ENCODE measurements at regions not wholly inside any gene's neighbourhood (a gene's known extent, or its start where the extent isn't known, plus 50 kb on each side); places are given as distances from the start of the nearest gene placed in this dataset.
"Not testable (repeated sequence)": the region's sequence is repeated elsewhere in the genome, so short reads cannot be mapped to it uniquely, and the experiment has no call there.

DNA sequence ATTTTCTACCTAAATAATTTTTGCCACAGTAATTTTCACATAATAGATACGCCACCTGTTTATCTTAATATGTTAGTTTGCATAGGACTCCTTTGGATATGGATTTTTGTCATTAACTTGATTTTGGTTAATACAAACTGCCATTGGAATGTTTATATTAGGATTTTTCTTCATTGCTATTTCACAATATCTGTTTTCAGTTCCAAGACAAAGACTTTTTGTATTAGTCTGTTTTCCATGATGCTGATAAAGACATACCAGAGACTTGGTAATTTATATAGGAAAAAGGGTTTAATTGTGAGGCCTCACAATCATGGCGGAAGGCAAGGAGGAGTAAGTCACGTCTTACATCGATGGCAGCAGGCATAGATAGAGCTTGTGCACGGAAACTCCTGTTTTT, 503.1 kb upstream of the TMEFF2 start:
- Histone ChIP-seq H3K9me3 (ENCODE audit: control insufficient read depth, insufficient read depth, low read depth, low read length) (no peaks in the 10 kb centered on the region), H3K9ac (ENCODE audit: low read length) (no peak overlapping the region), H3K4me3 (ENCODE audit: low read depth, low read length) (no peak overlapping the region), H3K4me1 (ENCODE audit: control insufficient read depth, insufficient read depth, low read length) (no peaks in the 10 kb centered on the region), H3K27ac (ENCODE audit: low read depth, low read length) (no peak overlapping the region), H3K36me3 (ENCODE audit: control insufficient read depth, insufficient read depth, low read length) (no peaks in the 10 kb centered on the region), H3K27me3 (ENCODE audit: control insufficient read depth, insufficient read depth, low read length) (no peaks in the 10 kb centered on the region)

- H3K36me3 ChIP-seq (ENCODE audit: control insufficient read depth, insufficient read depth, low read length): no peaks in the 10 kb centered on the region
- H3K4me1 ChIP-seq (ENCODE audit: control insufficient read depth, insufficient read depth, low read length): no peaks in the 10 kb centered on the region
- H3K27ac ChIP-seq (ENCODE audit: low read depth, low read length): no peak overlapping the region
- no peaks in the 10 kb centered on the region for H3K9me3 ChIP-seq (ENCODE audit: control insufficient read depth, insufficient read depth, low read depth, low read length)
- no peaks in the 10 kb centered on the region for H3K27me3 ChIP-seq (ENCODE audit: control insufficient read depth, insufficient read depth, low read length)
- H3K4me3 ChIP-seq (ENCODE audit: low read depth, low read length): no peak overlapping the region
- no peak overlapping the region for H3K9ac ChIP-seq (ENCODE audit: low read length)
Observed at GRCh38 chr2:192696857-192697256, 502.1 kb upstream of the TMEFF2 start.

DNA sequence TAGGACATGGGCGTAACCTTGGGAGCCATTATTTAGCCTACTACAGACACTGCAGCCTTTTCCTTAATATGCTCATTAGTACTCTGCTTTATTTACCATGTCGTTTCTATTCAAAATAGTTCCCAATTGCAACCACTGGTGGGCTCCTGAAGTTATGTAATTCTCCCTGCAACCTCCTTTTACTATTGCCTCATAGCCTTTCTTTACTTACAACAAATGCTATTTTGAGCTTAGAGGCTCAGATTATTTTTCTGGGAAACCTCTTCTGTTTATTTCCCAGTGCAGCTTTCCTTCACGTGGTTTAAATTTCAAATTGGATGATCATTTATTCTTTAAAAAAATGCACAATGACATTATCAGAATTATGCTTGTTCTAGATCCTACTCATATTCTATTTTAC, 492.3 kb upstream of the TMEFF2 start:
- no peaks in the 10 kb centered on the region for H3K27me3 ChIP-seq (ENCODE audit: control insufficient read depth, insufficient read depth, low read length)
- H3K27ac ChIP-seq (ENCODE audit: low read depth, low read length): no peak overlapping the region
- H3K4me3 ChIP-seq (ENCODE audit: low read depth, low read length): no peak overlapping the region
- H3K36me3 ChIP-seq (ENCODE audit: control insufficient read depth, insufficient read depth, low read length): no peaks in the 10 kb centered on the region
- H3K4me1 ChIP-seq (ENCODE audit: control insufficient read depth, insufficient read depth, low read length): no peaks in the 10 kb centered on the region
- no peak overlapping the region for H3K9ac ChIP-seq (ENCODE audit: low read length)
- H3K9me3 ChIP-seq (ENCODE audit: control insufficient read depth, insufficient read depth, low read depth, low read length): peaks cover 5% of the 10 kb centered on the region; the same call in 1 of the 2 replicates

- H3K27ac ChIP-seq (ENCODE audit: low read depth, low read length); H3K4me3 ChIP-seq (ENCODE audit: low read depth, low read length); H3K9me3 ChIP-seq (ENCODE audit: control insufficient read depth, insufficient read depth, low read depth, low read length); H3K4me1 ChIP-seq (ENCODE audit: control insufficient read depth, insufficient read depth, low read length); H3K36me3 ChIP-seq (ENCODE audit: control insufficient read depth, insufficient read depth, low read length); H3K27me3 ChIP-seq (ENCODE audit: control insufficient read depth, insufficient read depth, low read length); H3K9ac ChIP-seq (ENCODE audit: low read length): not testable (repeated sequence)
Observed at GRCh38 chr2:192682511-192682910, 487.8 kb upstream of the TMEFF2 start.

- H3K4me1 ChIP-seq (ENCODE audit: control insufficient read depth, insufficient read depth, low read length): no peaks in the 10 kb centered on the region
- no peak overlapping the region for H3K9ac ChIP-seq (ENCODE audit: low read length)
- H3K36me3 ChIP-seq (ENCODE audit: control insufficient read depth, insufficient read depth, low read length): no peaks in the 10 kb centered on the region
- H3K27me3 ChIP-seq (ENCODE audit: control insufficient read depth, insufficient read depth, low read length): no peaks in the 10 kb centered on the region
- no peaks in the 10 kb centered on the region for H3K9me3 ChIP-seq (ENCODE audit: control insufficient read depth, insufficient read depth, low read depth, low read length)
- H3K27ac ChIP-seq (ENCODE audit: low read depth, low read length): no peak overlapping the region
- no peak overlapping the region for H3K4me3 ChIP-seq (ENCODE audit: low read depth, low read length)
Observed at GRCh38 chr2:192675681-192676080, 480.9 kb upstream of the TMEFF2 start.

GRCh38 chr2:192669505-192670091, 474.9 kb upstream of the TMEFF2 start:
- H3K9ac ChIP-seq (ENCODE audit: low read length): no peak overlapping the region
- no peaks in the 10 kb centered on the region for H3K36me3 ChIP-seq (ENCODE audit: control insufficient read depth, insufficient read depth, low read length)
- H3K27me3 ChIP-seq (ENCODE audit: control insufficient read depth, insufficient read depth, low read length): no peaks in the 10 kb centered on the region
- H3K27ac ChIP-seq (ENCODE audit: low read depth, low read length): no peak overlapping the region
- no peaks in the 10 kb centered on the region for H3K4me1 ChIP-seq (ENCODE audit: control insufficient read depth, insufficient read depth, low read length)
- no peak overlapping the region for H3K4me3 ChIP-seq (ENCODE audit: low read depth, low read length)
- H3K9me3 ChIP-seq (ENCODE audit: control insufficient read depth, insufficient read depth, low read depth, low read length): no peaks in the 10 kb centered on the region

DNA sequence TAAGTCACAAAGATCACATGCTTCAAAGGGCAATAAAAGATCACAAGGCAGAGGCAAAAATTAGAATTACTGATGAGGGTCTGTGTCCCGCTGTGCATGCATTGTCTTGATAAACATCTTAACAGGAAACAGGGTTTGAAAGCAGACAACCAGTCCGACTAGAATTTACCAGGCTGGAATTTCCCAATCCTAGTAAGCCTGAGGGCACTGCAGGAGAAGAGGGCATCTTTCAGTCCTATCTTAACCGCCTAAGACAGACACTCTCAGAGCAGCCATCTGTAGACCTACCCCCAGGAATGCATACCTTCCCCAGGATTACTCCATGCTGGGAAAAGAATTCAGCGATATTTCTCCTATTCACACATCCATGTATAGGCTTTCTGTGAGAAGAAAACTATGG, 465.8 kb upstream of the TMEFF2 start:
- H3K9me3 ChIP-seq (ENCODE audit: control insufficient read depth, insufficient read depth, low read depth, low read length); H3K27ac ChIP-seq (ENCODE audit: low read depth, low read length); H3K4me3 ChIP-seq (ENCODE audit: low read depth, low read length); H3K4me1 ChIP-seq (ENCODE audit: control insufficient read depth, insufficient read depth, low read length); H3K27me3 ChIP-seq (ENCODE audit: control insufficient read depth, insufficient read depth, low read length); H3K36me3 ChIP-seq (ENCODE audit: control insufficient read depth, insufficient read depth, low read length); H3K9ac ChIP-seq (ENCODE audit: low read length): not testable (repeated sequence)

DNA sequence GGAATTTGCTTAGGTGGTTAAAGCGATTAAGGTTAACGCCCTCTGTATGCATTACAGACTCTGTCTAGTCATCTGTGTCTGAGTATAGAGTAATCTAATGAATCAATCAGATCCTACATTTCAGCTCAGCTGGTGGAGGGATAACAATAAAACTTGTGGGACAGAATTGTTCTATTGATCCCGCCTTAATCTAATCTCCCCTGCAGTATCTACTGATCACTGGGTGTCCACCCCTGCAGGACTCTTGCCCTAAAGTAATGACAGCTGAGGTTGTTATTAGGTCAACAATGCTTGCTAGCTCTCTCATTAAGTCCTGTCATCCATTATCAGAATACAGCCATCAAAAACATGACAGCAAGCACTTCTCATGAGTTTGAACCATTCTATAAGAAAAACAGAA, 462.6 kb upstream of the TMEFF2 start:
- no peaks in the 10 kb centered on the region for H3K27me3 ChIP-seq (ENCODE audit: control insufficient read depth, insufficient read depth, low read length)
- H3K4me3 ChIP-seq (ENCODE audit: low read depth, low read length): no peak overlapping the region
- H3K9ac ChIP-seq (ENCODE audit: low read length): no peak overlapping the region
- H3K36me3 ChIP-seq (ENCODE audit: control insufficient read depth, insufficient read depth, low read length): no peaks in the 10 kb centered on the region
- H3K4me1 ChIP-seq (ENCODE audit: control insufficient read depth, insufficient read depth, low read length): no peaks in the 10 kb centered on the region
- H3K27ac ChIP-seq (ENCODE audit: low read depth, low read length): no peak overlapping the region
- peaks cover 6% of the 10 kb centered on the region; the same call in 1 of the 2 replicates for H3K9me3 ChIP-seq (ENCODE audit: control insufficient read depth, insufficient read depth, low read depth, low read length)

GRCh38 chr2:192655916-192656315, 461.2 kb upstream of the TMEFF2 start:
- Histone ChIP-seq H3K9me3 (ENCODE audit: control insufficient read depth, insufficient read depth, low read depth, low read length) (peaks cover 5% of the 10 kb centered on the region; the same call in 1 of the 2 replicates), H3K4me1 (ENCODE audit: control insufficient read depth, insufficient read depth, low read length) (no peaks in the 10 kb centered on the region), H3K4me3 (ENCODE audit: low read depth, low read length) (no peak overlapping the region), H3K36me3 (ENCODE audit: control insufficient read depth, insufficient read depth, low read length) (no peaks in the 10 kb centered on the region), H3K27me3 (ENCODE audit: control insufficient read depth, insufficient read depth, low read length) (no peaks in the 10 kb centered on the region), H3K27ac (ENCODE audit: low read depth, low read length) (no peak overlapping the region), H3K9ac (ENCODE audit: low read length) (no peak overlapping the region)

DNA sequence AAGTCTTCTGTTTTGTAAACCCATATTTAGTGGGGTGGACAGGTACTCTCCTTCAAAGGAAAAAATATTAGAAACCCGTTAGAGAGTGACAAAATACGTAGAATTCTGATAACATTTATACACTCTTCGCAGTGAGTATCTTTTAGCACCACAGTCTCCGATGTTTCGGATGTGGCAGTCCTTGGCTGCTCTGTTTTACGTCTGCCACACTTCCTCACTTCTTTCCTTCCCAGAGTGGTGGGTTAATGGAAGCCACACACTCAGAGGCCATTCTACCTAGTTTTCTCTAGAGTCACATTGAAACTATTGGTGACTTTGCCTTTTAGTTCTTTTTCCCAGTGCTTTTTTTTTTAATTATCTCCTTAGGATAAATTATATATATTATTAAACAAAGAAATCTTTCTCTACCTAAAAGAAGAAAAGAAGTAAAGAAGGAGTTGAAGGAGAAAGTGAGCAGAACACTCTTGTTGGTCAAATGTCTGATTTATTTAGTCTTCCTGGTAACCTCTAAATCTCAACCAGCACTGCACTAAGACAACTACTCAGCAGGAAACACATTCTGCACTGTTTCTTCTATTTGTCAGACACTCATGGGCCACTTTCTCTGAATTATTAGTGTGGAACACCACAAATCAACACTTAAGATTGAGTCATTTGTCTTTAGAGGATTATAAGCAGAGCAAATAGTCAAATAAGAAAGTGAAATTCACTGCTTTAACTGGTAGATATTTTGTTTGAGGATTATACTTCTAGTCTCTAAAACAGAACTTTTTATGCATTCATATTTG, 451.3 kb upstream of the TMEFF2 start:
- Histone ChIP-seq H3K36me3 (ENCODE audit: control insufficient read depth, insufficient read depth, low read length) (no peaks in the 10 kb centered on the region), H3K9ac (ENCODE audit: low read length) (no peak overlapping the region), H3K4me1 (ENCODE audit: control insufficient read depth, insufficient read depth, low read length) (no peaks in the 10 kb centered on the region), H3K9me3 (ENCODE audit: control insufficient read depth, insufficient read depth, low read depth, low read length) (no peaks in the 10 kb centered on the region), H3K27ac (ENCODE audit: low read depth, low read length) (no peak overlapping the region), H3K4me3 (ENCODE audit: low read depth, low read length) (no peak overlapping the region), H3K27me3 (ENCODE audit: control insufficient read depth, insufficient read depth, low read length) (no peaks in the 10 kb centered on the region)

DNA sequence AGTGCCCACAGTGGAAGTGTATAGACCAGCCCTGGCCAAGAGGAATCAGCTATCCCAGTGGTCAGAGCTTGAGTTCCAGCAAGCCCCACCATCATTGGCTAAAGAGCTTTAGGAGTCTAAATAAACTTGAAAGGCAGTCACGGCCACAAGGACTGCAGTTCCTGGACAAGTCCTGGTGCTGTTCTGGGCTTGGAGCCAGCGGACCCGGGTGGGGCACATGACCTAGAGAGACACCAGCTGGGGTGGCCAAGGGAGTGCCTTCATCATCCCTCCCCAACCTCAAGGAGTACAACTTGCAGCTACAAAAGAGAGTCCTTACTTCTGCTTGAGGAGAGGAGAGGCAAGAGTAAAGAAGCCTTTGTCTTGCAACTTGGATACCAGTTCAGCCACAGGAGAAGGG, 439.8 kb upstream of the TMEFF2 start:
- no peaks in the 10 kb centered on the region for H3K4me1 ChIP-seq (ENCODE audit: control insufficient read depth, insufficient read depth, low read length)
- H3K9ac ChIP-seq (ENCODE audit: low read length): no peak overlapping the region
- H3K27me3 ChIP-seq (ENCODE audit: control insufficient read depth, insufficient read depth, low read length): no peaks in the 10 kb centered on the region
- H3K4me3 ChIP-seq (ENCODE audit: low read depth, low read length): no peak overlapping the region
- H3K9me3 ChIP-seq (ENCODE audit: control insufficient read depth, insufficient read depth, low read depth, low read length): no peaks in the 10 kb centered on the region
- no peaks in the 10 kb centered on the region for H3K36me3 ChIP-seq (ENCODE audit: control insufficient read depth, insufficient read depth, low read length)
- no peak overlapping the region for H3K27ac ChIP-seq (ENCODE audit: low read depth, low read length)
